Liver (tissue), 8 donors: ENCODE measurements at regions not wholly inside any gene's neighbourhood (a gene's known extent, or its start where the extent isn't known, plus 50 kb on each side); places are given as distances from the start of the nearest gene placed in this dataset.
"Not testable (repeated sequence)": the region's sequence is repeated elsewhere in the genome, so short reads cannot be mapped to it uniquely, and the experiment has no call there.

Source experiments
- DNase-seq: peaks from one replicate; pipeline ENCODE4 v3.0.0-alpha.2; 2017; ENCODE audit warnings: low spot score
- H3K27ac ChIP-seq, 2 donors: one replicate each; pipeline ENCODE4 v1.7.0; 2013; ENCODE audit warnings: inconsistent platforms in 2 of 2, low read length in 2 of 2, control low read depth in 1 of 2, low read depth in 1 of 2, mild to moderate bottlenecking in 1 of 2
- H3K27me3 ChIP-seq, 4 donors: one replicate each; pipeline versions ENCODE4 v1.6.1 to v1.7.0; 2013; ENCODE audit warnings: low read length in 3 of 4, inconsistent platforms in 1 of 4, mild to moderate bottlenecking in 1 of 4, moderate library complexity in 1 of 4; ENCODE audit not compliant: control insufficient read depth in 4 of 4, insufficient read depth in 4 of 4
- H3K36me3 ChIP-seq, 4 donors: one replicate each; pipeline versions ENCODE4 v1.6.1 to v1.7.0; 2013; ENCODE audit warnings: low read length in 3 of 4, mild to moderate bottlenecking in 3 of 4, low read depth in 1 of 4, moderate library complexity in 1 of 4; ENCODE audit not compliant: control insufficient read depth in 4 of 4, insufficient read depth in 3 of 4
- H3K4me1 ChIP-seq, 4 donors: one replicate each; pipeline versions ENCODE4 v1.6.1 to v1.7.0; 2013; ENCODE audit warnings: low read length in 3 of 4, mild to moderate bottlenecking in 3 of 4, moderate library complexity in 1 of 4; ENCODE audit not compliant: control insufficient read depth in 4 of 4, insufficient read depth in 4 of 4
- H3K4me3 ChIP-seq, 3 donors: one replicate each; pipeline versions ENCODE4 v1.6.1 to v1.7.0; 2013; ENCODE audit warnings: low read length in 3 of 3, control low read depth in 1 of 3, low read depth in 1 of 3, mild to moderate bottlenecking in 1 of 3
- H3K9ac ChIP-seq, 2 donors: one replicate each; pipeline ENCODE4 v1.7.0; 2013; ENCODE audit warnings: low read length in 2 of 2, mild to moderate bottlenecking in 2 of 2, moderate library complexity in 2 of 2, control low read depth in 1 of 2, low read depth in 1 of 2
- H3K9me3 ChIP-seq, 4 donors: one replicate each; pipeline versions ENCODE4 v1.6.1 to v1.7.0; 2013; ENCODE audit warnings: low read length in 3 of 4; ENCODE audit not compliant: control insufficient read depth in 4 of 4
- CTCF ChIP-seq: fragments of 150-350 bp; IDR thresholded peaks from 2 replicates; pipeline ENCODE4 v1.5.1; 2017; ENCODE audit warnings: improper control_type of control experiment, low read depth, low read length; ENCODE audit not compliant: missing input control
- FOXA1 ChIP-seq: IDR thresholded peaks from 2 replicates; pipeline ENCODE4 v1.6.1; 2016; ENCODE audit warnings: antibody characterized with exemption
- FOXA2 ChIP-seq: IDR thresholded peaks from 2 replicates; pipeline ENCODE4 v1.6.1; 2016; ENCODE audit warnings: antibody characterized with exemption
- GABPA ChIP-seq, 2 donors: IDR thresholded peaks in 1 of 2; conservative IDR thresholded peaks in 1 of 2; 2 replicates each; pipeline ENCODE4 v1.6.1; 2016; ENCODE audit warnings: antibody characterized with exemption in 2 of 2, mild to moderate bottlenecking in 1 of 2, moderate library complexity in 1 of 2
- HNF4G ChIP-seq: IDR thresholded peaks from 2 replicates; pipeline ENCODE4 v1.6.1; 2016; ENCODE audit warnings: antibody characterized with exemption
- JUND ChIP-seq, 2 donors: IDR thresholded peaks; 2 replicates each; pipeline ENCODE4 v1.6.1; 2016; ENCODE audit warnings: antibody characterized with exemption in 2 of 2
- MAX ChIP-seq: IDR thresholded peaks from 2 replicates; pipeline ENCODE4 v1.6.1; 2016; ENCODE audit warnings: antibody characterized with exemption
- NR2F2 ChIP-seq: IDR thresholded peaks from 2 replicates; pipeline ENCODE4 v1.6.1; 2016; ENCODE audit warnings: antibody characterized with exemption
- RXRA ChIP-seq, 2 donors: IDR thresholded peaks; 2 replicates each; pipeline ENCODE4 v1.6.1; 2017 to 2018; ENCODE audit warnings: antibody characterized with exemption in 2 of 2, mild to moderate bottlenecking in 1 of 2
- SP1 ChIP-seq: IDR thresholded peaks from 2 replicates; pipeline ENCODE4 v1.6.1; 2018; ENCODE audit warnings: antibody characterized with exemption, mild to moderate bottlenecking
- TAF1 ChIP-seq: conservative IDR thresholded peaks from 2 replicates; pipeline ENCODE4 v1.6.1; 2016; ENCODE audit warnings: antibody characterized with exemption, mild to moderate bottlenecking
- YY1 ChIP-seq: IDR thresholded peaks from 2 replicates; pipeline ENCODE4 v1.6.1; 2016; ENCODE audit warnings: antibody characterized with exemption, mild to moderate bottlenecking
- ZBTB33 ChIP-seq: IDR thresholded peaks from 2 replicates; pipeline ENCODE4 v1.6.1; 2016; ENCODE audit warnings: antibody characterized with exemption
- WGBS: extraction: QIAGEN DNeasy Blood & Tissue Kit; methylation state at CpG from one replicate; pipeline ENCODE4 v1.1.7; 2013; 5-methylcytosine and 5-hydroxymethylcytosine counted together
- TF ChIP-seq, protein P1 (sequence below): IDR thresholded peaks from 2 replicates; pipeline ENCODE4 v1.6.1; 2016; ENCODE audit warnings: antibody characterized with exemption
- donor health status: healthy.
- donor health status: healthy.
- donor health status: healthy.
- donor health status: healthy.
- donor health status: healthy.

GRCh38 chr7:53121374-53121773 lies 85.9 kb downstream of the POM121L12 start (continued):
- TF ChIP-seq CTCF: no peak
- TF ChIP-seq TAF1: no peak
- TF ChIP-seq GABPA (IDR thresholded peaks at IDR 0.05 in 1 of 2, conservative IDR thresholded peaks at IDR 0.05 in 1 of 2): no peak
- no peak for TF ChIP-seq JUND (IDR thresholded peaks at IDR 0.05)
- TF ChIP-seq HNF4G: no peak
- no peak for TF ChIP-seq MAX
- TF ChIP-seq FOXA1: no peak

DNA sequence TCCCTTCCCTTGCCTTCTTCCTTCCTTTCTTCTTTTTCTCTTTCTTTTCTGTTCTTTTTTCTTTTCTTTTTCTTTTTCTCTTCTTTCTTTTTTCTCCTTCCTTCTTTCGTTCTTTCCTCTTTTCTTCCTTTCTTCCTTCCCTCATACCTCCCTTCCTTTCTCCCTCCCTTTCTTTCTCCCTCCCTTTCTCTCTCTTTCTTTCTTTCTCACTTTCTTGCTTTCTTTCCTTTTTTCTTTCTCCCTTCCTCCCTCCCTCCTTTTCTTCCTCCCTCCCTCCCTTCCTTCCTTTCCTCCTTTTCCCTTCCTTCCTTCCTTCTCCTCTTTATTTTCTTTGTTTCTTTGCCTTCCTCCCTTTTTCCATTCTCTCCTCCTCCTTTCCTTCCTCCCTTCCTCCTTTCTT lies 96.3 kb downstream of the POM121L12 start:
- H3K27me3 ChIP-seq: no peaks in the 10 kb centered on the region
- no peaks in the 10 kb centered on the region for H3K4me1 ChIP-seq
- H3K27ac ChIP-seq: no peak overlapping the region
- H3K36me3 ChIP-seq: no peaks in the 10 kb centered on the region
- TF ChIP-seq FOXA2: no peak
- TF ChIP-seq GABPA (IDR thresholded peaks at IDR 0.05 in 1 of 2, conservative IDR thresholded peaks at IDR 0.05 in 1 of 2): no peak
- no peak for TF ChIP-seq RXRA (IDR thresholded peaks at IDR 0.05)
- no peak for TF ChIP-seq SP1
- no peak for TF ChIP-seq ZBTB33
- no peak for TF ChIP-seq FOXA1
- no peak for TF ChIP-seq NR2F2
- 34% methylated on average over 1 of the region's 1 CpG for WGBS
- no peaks in the 10 kb centered on the region for H3K9me3 ChIP-seq
- H3K9ac ChIP-seq: no peak overlapping the region
- no peak for DNase-seq
- no peak overlapping the region for H3K4me3 ChIP-seq

- 78% methylated on average over 2 of the region's 2 CpGs for WGBS
- H3K27me3 ChIP-seq: no peaks in the 10 kb centered on the region
- H3K36me3 ChIP-seq: no peaks in the 10 kb centered on the region
- no peak for TF ChIP-seq SP1
- no peak for TF ChIP-seq HNF4G
- TF ChIP-seq GABPA (IDR thresholded peaks at IDR 0.05 in 1 of 2, conservative IDR thresholded peaks at IDR 0.05 in 1 of 2): no peak
- no peak for TF ChIP-seq RXRA (IDR thresholded peaks at IDR 0.05)
- no peak for TF ChIP-seq YY1
- TF ChIP-seq, protein P1, sequence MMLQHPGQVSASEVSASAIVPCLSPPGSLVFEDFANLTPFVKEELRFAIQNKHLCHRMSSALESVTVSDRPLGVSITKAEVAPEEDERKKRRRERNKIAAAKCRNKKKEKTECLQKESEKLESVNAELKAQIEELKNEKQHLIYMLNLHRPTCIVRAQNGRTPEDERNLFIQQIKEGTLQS: no peak
- no peak for TF ChIP-seq FOXA1
- TF ChIP-seq TAF1: no peak
- H3K4me3 ChIP-seq: no peak overlapping the region
- H3K4me1 ChIP-seq: no peaks in the 10 kb centered on the region
- H3K9me3 ChIP-seq: no peaks in the 10 kb centered on the region
- no peak overlapping the region for H3K27ac ChIP-seq
- no peak for DNase-seq
- no peak overlapping the region for H3K9ac ChIP-seq
Observed at GRCh38 chr7:53151496-53151895, 116.1 kb downstream of the POM121L12 start.

DNA sequence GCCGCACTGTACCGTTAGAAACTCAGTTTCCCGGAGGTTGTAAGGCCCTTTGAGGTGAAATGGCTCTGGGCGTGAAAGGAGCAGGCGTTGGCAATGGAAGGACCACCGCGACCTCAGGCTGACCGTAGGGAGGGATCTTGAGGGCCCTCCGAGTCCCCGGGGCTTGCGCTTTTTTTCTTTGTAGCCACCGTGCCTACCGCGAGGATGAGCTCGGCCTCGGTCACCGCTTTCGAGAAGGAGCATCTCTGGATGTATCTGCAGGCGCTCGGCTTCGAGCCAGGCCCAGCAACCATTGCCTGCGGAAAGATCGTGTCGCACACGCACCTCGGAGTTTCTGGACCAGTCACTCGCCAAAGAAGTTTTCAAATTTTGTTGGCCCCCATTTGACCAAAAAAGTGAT lies 151.8 kb downstream of the POM121L12 start:
- H3K9ac ChIP-seq, H3K27me3 ChIP-seq, H3K4me1 ChIP-seq, H3K4me3 ChIP-seq, H3K9me3 ChIP-seq, DNase-seq, H3K36me3 ChIP-seq, H3K27ac ChIP-seq: not testable (repeated sequence)
- WGBS: 94% methylated on average over 26 of the region's 27 CpGs
